ENCODE measurements at regions not wholly inside any gene's neighbourhood (a gene's known extent, or its start where the extent isn't known, plus 50 kb on each side); places are given as distances from the start of the nearest gene placed in this dataset.

DNA sequence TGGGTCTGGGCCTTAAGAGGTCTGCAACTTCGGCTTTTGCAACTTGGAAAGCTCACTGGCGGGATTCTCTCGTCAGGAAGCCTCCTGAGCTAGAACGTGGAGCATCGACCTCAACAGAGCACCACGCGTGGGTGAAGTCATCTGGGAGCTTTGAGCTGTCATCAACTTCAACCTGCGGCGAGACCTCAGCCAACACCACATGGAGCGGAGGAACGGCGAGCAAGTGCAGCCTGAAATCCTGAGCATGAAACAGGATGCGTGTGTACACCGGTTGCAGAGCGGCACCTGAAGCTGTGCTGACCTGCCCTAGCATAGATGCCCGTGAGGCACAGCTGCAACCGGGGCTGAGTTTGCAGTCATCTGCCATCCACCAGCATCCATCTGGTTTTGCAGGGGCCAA lies 295.7 kb upstream of the SHH start:
- TF ChIP-seq, protein P1, sequence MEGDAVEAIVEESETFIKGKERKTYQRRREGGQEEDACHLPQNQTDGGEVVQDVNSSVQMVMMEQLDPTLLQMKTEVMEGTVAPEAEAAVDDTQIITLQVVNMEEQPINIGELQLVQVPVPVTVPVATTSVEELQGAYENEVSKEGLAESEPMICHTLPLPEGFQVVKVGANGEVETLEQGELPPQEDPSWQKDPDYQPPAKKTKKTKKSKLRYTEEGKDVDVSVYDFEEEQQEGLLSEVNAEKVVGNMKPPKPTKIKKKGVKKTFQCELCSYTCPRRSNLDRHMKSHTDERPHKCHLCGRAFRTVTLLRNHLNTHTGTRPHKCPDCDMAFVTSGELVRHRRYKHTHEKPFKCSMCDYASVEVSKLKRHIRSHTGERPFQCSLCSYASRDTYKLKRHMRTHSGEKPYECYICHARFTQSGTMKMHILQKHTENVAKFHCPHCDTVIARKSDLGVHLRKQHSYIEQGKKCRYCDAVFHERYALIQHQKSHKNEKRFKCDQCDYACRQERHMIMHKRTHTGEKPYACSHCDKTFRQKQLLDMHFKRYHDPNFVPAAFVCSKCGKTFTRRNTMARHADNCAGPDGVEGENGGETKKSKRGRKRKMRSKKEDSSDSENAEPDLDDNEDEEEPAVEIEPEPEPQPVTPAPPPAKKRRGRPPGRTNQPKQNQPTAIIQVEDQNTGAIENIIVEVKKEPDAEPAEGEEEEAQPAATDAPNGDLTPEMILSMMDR (IDR thresholded peaks at IDR 0.05) = no peak
- TF ChIP-seq POLR2AphosphoS5 (IDR thresholded peaks at IDR 0.05) (no peak), EP300 (IDR thresholded peaks at IDR 0.05) (no peak)

Measured in suprapubic skin (tissue), 4 donors.